CD4-positive, alpha-beta T cell (primary cell): ENCODE measurements at regions not wholly inside any gene's neighbourhood (a gene's known extent, or its start where the extent isn't known, plus 50 kb on each side); places are given as distances from the start of the nearest gene placed in this dataset.

Source experiments
- ATAC-seq: fragments of 200-7000 bp; cut with Tn5 transposase; one replicate; pipeline ENCODE4 v1.10.0; 2022; ENCODE audit warnings: mild to moderate bottlenecking; ENCODE audit not compliant: poor library complexity
- CTCF ChIA-PET: fragments of 350-600 bp; sonication (Branson Sonifier 250); formaldehyde crosslinking; loops from one replicate; lab custom pipeline; 2021; ENCODE audit warnings: antibody characterized with exemption, inconsistent platforms; lab: Charles Lee
- POLR2A ChIA-PET: fragments of 350-600 bp; sonication (Branson Sonifier 250); formaldehyde crosslinking; loops from one replicate; lab custom pipeline; 2021; ENCODE audit warnings: antibody characterized with exemption, inconsistent platforms; lab: Charles Lee
- DNase-seq, 14 experiments: peaks; one replicate each; pipeline ENCODE4 v3.0.0-alpha.2; 2013 to 2020; ENCODE audit warnings: mixed read lengths in 2 of 14
- H3K27ac ChIP-seq, 2 donors: one replicate each; pipeline versions ENCODE4 v1.5.1 to v1.7.0; 2013; ENCODE audit warnings: low read length in 2 of 2, low read depth in 1 of 2, mild to moderate bottlenecking in 1 of 2
- H3K27me3 ChIP-seq, 2 experiments: 1 replicate in 1 of 2; 2 replicates in 1 of 2; pipeline versions ENCODE4 v1.6.1 to v1.7.0; 2013; ENCODE audit warnings: low read length in 2 of 2, control low read depth in 1 of 2, mild to moderate bottlenecking in 1 of 2, moderate library complexity in 1 of 2; ENCODE audit not compliant: insufficient read depth in 2 of 2, control insufficient read depth in 1 of 2
- H3K36me3 ChIP-seq: one replicate; pipeline ENCODE4 v1.6.1; 2013; ENCODE audit warnings: low read length, control low read depth; ENCODE audit not compliant: insufficient read depth
- H3K4me1 ChIP-seq: one replicate; pipeline ENCODE4 v1.6.1; 2013; ENCODE audit warnings: low read length, control low read depth; ENCODE audit not compliant: insufficient read depth
- H3K4me3 ChIP-seq: one replicate; pipeline ENCODE4 v1.5.1; 2013; ENCODE audit warnings: mild to moderate bottlenecking, low read length, moderate library complexity
- H3K9me3 ChIP-seq, 2 experiments: 1 replicate in 1 of 2; 2 replicates in 1 of 2; pipeline versions ENCODE4 v1.6.1 to v1.7.0; 2013; ENCODE audit warnings: low read length in 2 of 2, mild to moderate bottlenecking in 2 of 2, control low read depth in 1 of 2, moderate library complexity in 1 of 2; ENCODE audit not compliant: control insufficient read depth in 1 of 2, insufficient read depth in 1 of 2
- H3K27ac Mint-ChIP-seq: one replicate; pipeline ENCODE4 v1.8.0; 2020; ENCODE audit warnings: mixed read lengths
- H3K27me3 Mint-ChIP-seq: one replicate; pipeline ENCODE4 v1.8.0; 2021; ENCODE audit warnings: mixed read lengths
- H3K36me3 Mint-ChIP-seq: one replicate; pipeline ENCODE4 v1.8.0; 2021; ENCODE audit warnings: low read depth, mixed read lengths
- H3K4me1 Mint-ChIP-seq: one replicate; pipeline ENCODE4 v1.8.0; 2021; ENCODE audit warnings: low read depth, mixed read lengths
- H3K4me3 Mint-ChIP-seq: one replicate; pipeline ENCODE4 v1.8.0; 2020; ENCODE audit warnings: mild to moderate bottlenecking, mixed read lengths
- H3K9me3 Mint-ChIP-seq: one replicate; pipeline ENCODE4 v1.8.0; 2020; ENCODE audit warnings: mixed read lengths
- intact Hi-C, 2 experiments: fragments of 100-400 bp; cut with DNase I in 1 of 2; cut with micrococcal nuclease in 1 of 2; formaldehyde crosslinking; loops; one replicate each; pipeline versions ENCODE4 v1.15.1 to v1.9.0; 2023 to 2025; cut with DNase I, micrococcal nuclease
- TF ChIP-seq, protein P1 (sequence below): fragments of 200-600 bp; IDR thresholded peaks from one replicate; pipeline ENCODE4 v1.8.0; 2022; ENCODE audit warnings: antibody characterized with exemption, mild to moderate bottlenecking

DNA sequence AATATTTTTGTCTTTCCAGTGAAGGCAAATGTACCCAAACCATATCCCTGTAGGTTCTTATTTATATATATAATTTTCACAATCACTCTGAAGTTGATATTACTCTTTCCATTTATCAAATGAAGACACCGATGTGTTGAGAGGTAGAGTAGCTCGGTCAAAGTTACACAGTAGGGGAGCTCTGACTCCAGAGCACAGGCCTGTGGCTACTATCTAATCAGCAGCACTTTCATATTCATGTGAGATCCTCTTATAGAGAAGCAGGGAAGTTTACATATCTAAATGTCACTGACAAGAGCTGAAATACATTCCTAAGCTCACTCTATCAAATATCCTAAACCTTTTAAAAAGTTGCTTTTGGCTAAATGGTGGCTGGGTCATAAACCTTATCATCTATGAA lies 241.1 kb upstream of the B3GALT2 start:
- Histone ChIP-seq H3K27me3 (no peaks in the 10 kb centered on the region), H3K4me3 (no peak overlapping the region), H3K9me3 (peaks cover 1 to 3% of the 10 kb centered on the region in 2 experiments), H3K4me1 (no peaks in the 10 kb centered on the region), H3K36me3 (no peaks in the 10 kb centered on the region), H3K27ac (no peak overlapping the region)
- no peaks in the 10 kb centered on the region for H3K36me3 Mint-ChIP-seq
- intact Hi-C loops, result no loop called here
- CTCF ChIA-PET, result no interaction called here
- no peak overlapping the region for H3K4me3 Mint-ChIP-seq
- POLR2A ChIA-PET, result interaction anchor here (1.3 kb wide), 1 partner anchor 8 kb away, joined by 3 read pairs; no protein-coding TSS in a partner anchor
- no peaks in the 10 kb centered on the region for H3K4me1 Mint-ChIP-seq
- DNase-seq (no peak), ATAC-seq (no peak)
- H3K27ac Mint-ChIP-seq, result no peak overlapping the region
- no peaks in the 10 kb centered on the region for H3K9me3 Mint-ChIP-seq
- TF ChIP-seq, protein P1, sequence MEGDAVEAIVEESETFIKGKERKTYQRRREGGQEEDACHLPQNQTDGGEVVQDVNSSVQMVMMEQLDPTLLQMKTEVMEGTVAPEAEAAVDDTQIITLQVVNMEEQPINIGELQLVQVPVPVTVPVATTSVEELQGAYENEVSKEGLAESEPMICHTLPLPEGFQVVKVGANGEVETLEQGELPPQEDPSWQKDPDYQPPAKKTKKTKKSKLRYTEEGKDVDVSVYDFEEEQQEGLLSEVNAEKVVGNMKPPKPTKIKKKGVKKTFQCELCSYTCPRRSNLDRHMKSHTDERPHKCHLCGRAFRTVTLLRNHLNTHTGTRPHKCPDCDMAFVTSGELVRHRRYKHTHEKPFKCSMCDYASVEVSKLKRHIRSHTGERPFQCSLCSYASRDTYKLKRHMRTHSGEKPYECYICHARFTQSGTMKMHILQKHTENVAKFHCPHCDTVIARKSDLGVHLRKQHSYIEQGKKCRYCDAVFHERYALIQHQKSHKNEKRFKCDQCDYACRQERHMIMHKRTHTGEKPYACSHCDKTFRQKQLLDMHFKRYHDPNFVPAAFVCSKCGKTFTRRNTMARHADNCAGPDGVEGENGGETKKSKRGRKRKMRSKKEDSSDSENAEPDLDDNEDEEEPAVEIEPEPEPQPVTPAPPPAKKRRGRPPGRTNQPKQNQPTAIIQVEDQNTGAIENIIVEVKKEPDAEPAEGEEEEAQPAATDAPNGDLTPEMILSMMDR, result no peak
- no peaks in the 10 kb centered on the region for H3K27me3 Mint-ChIP-seq

DNA sequence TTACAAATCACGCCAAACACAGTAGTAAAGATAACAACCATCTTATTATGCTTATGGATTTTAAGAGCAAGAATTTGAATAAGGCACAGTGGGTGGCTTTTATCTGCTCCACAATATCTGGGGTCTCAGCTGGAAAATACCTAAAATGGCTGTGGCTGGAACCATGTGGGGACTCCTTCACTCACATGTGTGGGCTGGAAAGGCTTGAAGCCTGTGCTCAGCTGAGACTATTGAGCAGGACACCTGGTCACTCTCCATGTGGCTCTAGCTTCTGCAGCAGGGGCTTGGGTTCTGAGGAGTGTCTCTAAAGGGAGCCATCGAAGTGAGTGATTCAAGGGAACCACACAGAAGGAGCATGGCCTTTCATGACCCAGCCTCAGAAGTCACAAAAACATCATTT lies 239.6 kb upstream of the B3GALT2 start:
- ATAC-seq (no peak), DNase-seq (no peak)
- H3K27ac ChIP-seq, result no peak overlapping the region
- TF ChIP-seq, protein P1, result no peak
- ChIA-PET CTCF (interaction anchor here (0.9 kb wide), 1 partner anchor 12 kb away, joined by 3 read pairs; no protein-coding TSS in a partner anchor), POLR2A (interaction anchor here (0.6 kb wide), 1 partner anchor 11 kb away, joined by 3 read pairs; no protein-coding TSS in a partner anchor)
- H3K27ac Mint-ChIP-seq, result no peak overlapping the region
- no peak overlapping the region for H3K4me3 Mint-ChIP-seq
- no peaks in the 10 kb centered on the region for H3K27me3 Mint-ChIP-seq
- no peaks in the 10 kb centered on the region for H3K4me1 Mint-ChIP-seq
- intact Hi-C loops, result no loop called here
- H3K36me3 Mint-ChIP-seq, result no peaks in the 10 kb centered on the region
- H3K9me3 ChIP-seq, result no peaks in the 10 kb centered on the region
- H3K36me3 ChIP-seq, result no peaks in the 10 kb centered on the region
- H3K4me3 ChIP-seq, result no peak overlapping the region
- H3K9me3 Mint-ChIP-seq, result no peaks in the 10 kb centered on the region
- H3K4me1 ChIP-seq, result no peaks in the 10 kb centered on the region
- H3K27me3 ChIP-seq, result no peaks in the 10 kb centered on the region

DNA sequence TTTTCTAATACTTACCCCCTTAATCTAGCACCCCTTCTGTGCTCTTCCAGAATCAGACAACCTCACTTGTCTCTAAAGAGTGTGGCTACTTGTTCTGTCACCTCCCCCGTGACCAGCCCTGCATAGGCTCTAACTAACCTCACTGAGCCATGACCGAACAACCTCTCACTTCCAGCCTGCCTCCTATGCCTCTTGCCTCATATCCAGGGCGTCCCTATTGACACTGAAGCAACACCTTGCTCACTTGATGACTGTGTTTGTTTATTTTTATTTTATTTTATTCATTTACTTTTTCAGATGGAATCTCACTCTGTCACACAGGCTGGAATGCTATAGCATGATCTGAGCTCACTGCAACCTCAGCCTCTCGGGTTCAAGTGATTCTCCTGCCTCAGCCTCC lies 235.1 kb upstream of the B3GALT2 start:
- Mint-ChIP-seq H3K27me3 (no peaks in the 10 kb centered on the region), H3K9me3 (no peaks in the 10 kb centered on the region), H3K36me3 (peaks cover 7% of the 10 kb centered on the region), H3K27ac (no peak overlapping the region), H3K4me3 (no peak overlapping the region), H3K4me1 (peaks cover 34% of the 10 kb centered on the region)
- POLR2A ChIA-PET, result no interaction called here
- Histone ChIP-seq H3K36me3 (no peaks in the 10 kb centered on the region), H3K27ac (no peak overlapping the region), H3K27me3 (no peaks in the 10 kb centered on the region), H3K4me1 (peaks cover 9% of the 10 kb centered on the region), H3K9me3 (no peaks in the 10 kb centered on the region), H3K4me3 (no peak overlapping the region)
- DNase-seq (no peak), ATAC-seq (no peak)
- intact Hi-C loops, result no loop called here
- CTCF ChIA-PET, result no interaction called here
- TF ChIP-seq, protein P1, result no peak
